ENCODE measurements at regions not wholly inside any gene's neighbourhood (a gene's known extent, or its start where the extent isn't known, plus 50 kb on each side); places are given as distances from the start of the nearest gene placed in this dataset.

- TF ChIP-seq CTCF (conservative IDR thresholded peaks at IDR 0.05; ENCODE audit: low read depth, low read length) = no peak
- TF ChIP-seq EZH2 (IDR thresholded peaks at IDR 0.05; ENCODE audit: low read length, unreplicated experiment) = no peak
Observed at GRCh38 chr1:224512600-224513151, 78.1 kb upstream of the WDR26 start.

Measured in PC-3 (cell line).